ENCODE measurements at regions not wholly inside any gene's neighbourhood (a gene's known extent, or its start where the extent isn't known, plus 50 kb on each side); places are given as distances from the start of the nearest gene placed in this dataset.

DNA sequence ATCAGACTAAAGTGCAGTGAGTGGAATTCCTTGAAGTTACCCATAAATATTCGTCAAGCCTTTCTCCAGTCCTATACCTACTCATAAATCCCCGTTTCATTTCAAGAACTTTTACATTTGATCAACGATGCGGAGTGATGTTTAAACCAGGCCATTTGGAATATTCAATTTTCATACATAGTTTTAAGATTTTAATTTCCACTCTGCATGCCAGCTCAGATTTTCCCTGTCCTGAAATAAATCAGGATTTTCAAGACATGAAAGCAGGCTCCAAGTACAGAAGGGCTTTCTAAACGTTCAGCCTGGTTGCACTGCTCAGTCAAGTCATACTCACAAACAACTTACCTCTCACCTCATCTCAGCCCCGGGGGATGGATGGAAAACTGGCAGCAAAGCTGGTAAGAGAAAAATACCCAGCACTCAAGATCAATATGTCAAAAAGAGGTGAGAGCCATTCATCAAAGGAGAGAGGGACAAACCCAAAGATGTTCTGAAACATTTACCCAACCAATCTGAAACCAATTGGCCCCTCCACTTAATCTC, 418.5 kb downstream of the PLPP3 start:
- Histone ChIP-seq H3K27ac (ENCODE audit: extremely low read length, insufficient read depth, low read length) (no peak overlapping the region), H4K20me1 (ENCODE audit: insufficient read depth, low read length) (no peaks in the 10 kb centered on the region), H3K27me3 (ENCODE audit: control insufficient read depth in 1 of 2, insufficient read depth in 2 of 2, low read length in 2 of 2) (no peaks in the 10 kb centered on the region; a peak in 1 of 5 replicates), H3K36me3 (replicated peaks in 1 of 2; ENCODE audit: control insufficient read depth in 1 of 2, insufficient read depth in 2 of 2, low read length in 2 of 2) (no peaks in the 10 kb centered on the region), H2AFZ (ENCODE audit: low read length) (no peak overlapping the region), H3K4me1 (ENCODE audit: insufficient read depth, low read length) (no peaks in the 10 kb centered on the region), H3K9ac (ENCODE audit: insufficient read depth, low read depth, low read length) (no peak overlapping the region), H3K4me2 (ENCODE audit: low read depth, low read length) (no peak overlapping the region), H3K9me3 (ENCODE audit: low read length) (no peaks in the 10 kb centered on the region), H3K4me3 (replicated peaks in 1 of 3; ENCODE audit: insufficient read depth in 1 of 3, low read depth in 2 of 3, low read length in 3 of 3) (no peak overlapping the region), H3K79me2 (ENCODE audit: insufficient read depth, low read length) (no peaks in the 10 kb centered on the region)
- TF ChIP-seq CHD4 (IDR thresholded peaks at IDR 0.05; ENCODE audit: borderline replicate concordance, low read length), result no peak
- TF ChIP-seq ONECUT2 (CRISPR knock-in tag; IDR thresholded peaks at IDR 0.05), result no peak
- TF ChIP-seq NFATC3 (CRISPR knock-in tag; IDR thresholded peaks at IDR 0.05), result no peak
- TF ChIP-seq HOXA5 (CRISPR knock-in tag; IDR thresholded peaks at IDR 0.05), result no peak
- TF ChIP-seq DDIT3 (CRISPR knock-in tag; IDR thresholded peaks at IDR 0.05), result no peak
- no peak for TF ChIP-seq TRIM22 (IDR thresholded peaks at IDR 0.05)
- TF ChIP-seq ZNF335 (CRISPR knock-in tag; IDR thresholded peaks at IDR 0.05), result no peak
- no peak for TF ChIP-seq DBP (CRISPR knock-in tag; IDR thresholded peaks at IDR 0.05; ENCODE audit: not compliant biosample characterization)
- TF ChIP-seq CBX5 (CRISPR knock-in tag; IDR thresholded peaks at IDR 0.05; ENCODE audit: borderline replicate concordance), result no peak
- TF ChIP-seq, protein P1, sequence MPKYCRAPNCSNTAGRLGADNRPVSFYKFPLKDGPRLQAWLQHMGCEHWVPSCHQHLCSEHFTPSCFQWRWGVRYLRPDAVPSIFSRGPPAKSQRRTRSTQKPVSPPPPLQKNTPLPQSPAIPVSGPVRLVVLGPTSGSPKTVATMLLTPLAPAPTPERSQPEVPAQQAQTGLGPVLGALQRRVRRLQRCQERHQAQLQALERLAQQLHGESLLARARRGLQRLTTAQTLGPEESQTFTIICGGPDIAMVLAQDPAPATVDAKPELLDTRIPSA (CRISPR knock-in tag; IDR thresholded peaks at IDR 0.05; ENCODE audit: borderline replicate concordance), result no peak
- TF ChIP-seq, protein P2, sequence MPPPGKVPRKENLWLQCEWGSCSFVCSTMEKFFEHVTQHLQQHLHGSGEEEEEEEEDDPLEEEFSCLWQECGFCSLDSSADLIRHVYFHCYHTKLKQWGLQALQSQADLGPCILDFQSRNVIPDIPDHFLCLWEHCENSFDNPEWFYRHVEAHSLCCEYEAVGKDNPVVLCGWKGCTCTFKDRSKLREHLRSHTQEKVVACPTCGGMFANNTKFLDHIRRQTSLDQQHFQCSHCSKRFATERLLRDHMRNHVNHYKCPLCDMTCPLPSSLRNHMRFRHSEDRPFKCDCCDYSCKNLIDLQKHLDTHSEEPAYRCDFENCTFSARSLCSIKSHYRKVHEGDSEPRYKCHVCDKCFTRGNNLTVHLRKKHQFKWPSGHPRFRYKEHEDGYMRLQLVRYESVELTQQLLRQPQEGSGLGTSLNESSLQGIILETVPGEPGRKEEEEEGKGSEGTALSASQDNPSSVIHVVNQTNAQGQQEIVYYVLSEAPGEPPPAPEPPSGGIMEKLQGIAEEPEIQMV (CRISPR knock-in tag; IDR thresholded peaks at IDR 0.05; ENCODE audit: low read depth), result no peak
- no peak for TF ChIP-seq ZNF30 (CRISPR knock-in tag; IDR thresholded peaks at IDR 0.05)
- no peak for TF ChIP-seq RARA (CRISPR knock-in tag; IDR thresholded peaks at IDR 0.05)
- TF ChIP-seq ZNF275 (CRISPR knock-in tag; IDR thresholded peaks at IDR 0.05; ENCODE audit: borderline replicate concordance), result no peak
- no peak for TF ChIP-seq ZNF205 (CRISPR knock-in tag; IDR thresholded peaks at IDR 0.05)
- TF ChIP-seq ZNF431 (CRISPR knock-in tag; IDR thresholded peaks at IDR 0.05; ENCODE audit: borderline replicate concordance, low read depth), result no peak
- no peak for FAIRE-seq
- POLR2A ChIA-PET, result no interaction called here
- BruUV-seq (replicated peaks), result no TSS peak
- in situ Hi-C loops (cut with HindIII; ENCODE audit: extremely low pct_ligation_motif_present, low pct_unique_long_range_greater_than_20kb) (no loop called here), intact Hi-C loops (cut with micrococcal nuclease; ENCODE audit: unreplicated experiment) (no loop called here)
- WGBS (ENCODE audit: low lambda C conversion rate), result 36% methylated on average over 6 of the region's 6 CpGs
- no peak for DNase-seq (ENCODE audit: low spot score)
- ATAC-seq, result no peak
- CTCF ChIA-PET (ENCODE audit: low intra/inter-chr PET ratio, low total read pairs), result no interaction called here
